ENCODE measurements at regions not wholly inside any gene's neighbourhood (a gene's known extent, or its start where the extent isn't known, plus 50 kb on each side); places are given as distances from the start of the nearest gene placed in this dataset.

DNA sequence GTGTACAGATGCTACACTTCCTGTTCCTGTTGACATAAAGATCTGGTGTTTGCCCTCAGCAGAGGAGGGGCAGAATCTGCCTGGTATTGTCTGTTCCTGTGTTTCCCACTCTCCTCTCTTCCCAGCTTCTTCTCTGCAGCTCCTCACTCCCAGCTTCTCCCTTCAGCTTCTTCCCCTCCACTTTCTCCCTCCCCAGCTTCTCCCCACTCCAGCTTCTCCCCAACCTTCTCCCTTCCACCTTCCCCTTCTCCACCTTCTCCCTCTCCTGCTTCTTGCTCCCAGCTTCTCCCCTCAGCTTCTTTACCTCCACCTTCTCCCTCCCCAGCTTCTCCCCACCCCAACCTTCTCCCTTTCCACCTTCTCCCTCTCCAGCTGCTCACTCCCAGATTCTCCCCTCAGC is 148.9 kb upstream of the IRX2 start:
- Histone ChIP-seq H3K36me3 (ENCODE audit: control insufficient read depth in 1 of 2, insufficient read depth in 2 of 2, low read length in 2 of 2) (no peaks in the 10 kb centered on the region), H3K9ac (ENCODE audit: low read length) (no peak overlapping the region), H3K4me2 (ENCODE audit: low read length) (no peak overlapping the region), H3K4me1 (ENCODE audit: control insufficient read depth in 1 of 2, insufficient read depth in 2 of 2, low read length in 2 of 2) (no peaks in the 10 kb centered on the region), H4K20me1 (ENCODE audit: insufficient read depth) (no peaks in the 10 kb centered on the region), H3K9me3 (ENCODE audit: control insufficient read depth in 1 of 2, insufficient read depth in 1 of 2, low read depth in 1 of 2, low read length in 2 of 2) (peaks cover 6 to 26% of the 10 kb centered on the region in 2 experiments; a peak in 2 of 4 replicates), H3K79me2 (ENCODE audit: insufficient read depth, low read length) (no peaks in the 10 kb centered on the region), H3K4me3 (replicated peaks in 1 of 2; ENCODE audit: low read depth in 1 of 2, low read length in 2 of 2) (no peak overlapping the region), H2AFZ (ENCODE audit: low read depth, low read length, poor library complexity, severe bottlenecking) (no peak overlapping the region), H3K27ac (ENCODE audit: low read depth, low read length) (no peak overlapping the region), H3K9me2 (ENCODE audit: insufficient read depth) (no peaks in the 10 kb centered on the region), H3K27me3 (ENCODE audit: insufficient read depth, low read length) (no peaks in the 10 kb centered on the region)
- ChIA-PET RAD21 (ENCODE audit: low non-redundant PET in 1 of 2, low total read pairs in 2 of 2, uncharacterized antibody in 2 of 2, unreplicated experiment in 2 of 2) (no interaction called here), CTCF (no interaction called here), POLR2A (no interaction called here)
- no peak for TF ChIP-seq TCF7L2 (IDR thresholded peaks at IDR 0.05; ENCODE audit: borderline replicate concordance, extremely low read depth, insufficient read depth, insufficient read length)
- TF ChIP-seq, protein P1, sequence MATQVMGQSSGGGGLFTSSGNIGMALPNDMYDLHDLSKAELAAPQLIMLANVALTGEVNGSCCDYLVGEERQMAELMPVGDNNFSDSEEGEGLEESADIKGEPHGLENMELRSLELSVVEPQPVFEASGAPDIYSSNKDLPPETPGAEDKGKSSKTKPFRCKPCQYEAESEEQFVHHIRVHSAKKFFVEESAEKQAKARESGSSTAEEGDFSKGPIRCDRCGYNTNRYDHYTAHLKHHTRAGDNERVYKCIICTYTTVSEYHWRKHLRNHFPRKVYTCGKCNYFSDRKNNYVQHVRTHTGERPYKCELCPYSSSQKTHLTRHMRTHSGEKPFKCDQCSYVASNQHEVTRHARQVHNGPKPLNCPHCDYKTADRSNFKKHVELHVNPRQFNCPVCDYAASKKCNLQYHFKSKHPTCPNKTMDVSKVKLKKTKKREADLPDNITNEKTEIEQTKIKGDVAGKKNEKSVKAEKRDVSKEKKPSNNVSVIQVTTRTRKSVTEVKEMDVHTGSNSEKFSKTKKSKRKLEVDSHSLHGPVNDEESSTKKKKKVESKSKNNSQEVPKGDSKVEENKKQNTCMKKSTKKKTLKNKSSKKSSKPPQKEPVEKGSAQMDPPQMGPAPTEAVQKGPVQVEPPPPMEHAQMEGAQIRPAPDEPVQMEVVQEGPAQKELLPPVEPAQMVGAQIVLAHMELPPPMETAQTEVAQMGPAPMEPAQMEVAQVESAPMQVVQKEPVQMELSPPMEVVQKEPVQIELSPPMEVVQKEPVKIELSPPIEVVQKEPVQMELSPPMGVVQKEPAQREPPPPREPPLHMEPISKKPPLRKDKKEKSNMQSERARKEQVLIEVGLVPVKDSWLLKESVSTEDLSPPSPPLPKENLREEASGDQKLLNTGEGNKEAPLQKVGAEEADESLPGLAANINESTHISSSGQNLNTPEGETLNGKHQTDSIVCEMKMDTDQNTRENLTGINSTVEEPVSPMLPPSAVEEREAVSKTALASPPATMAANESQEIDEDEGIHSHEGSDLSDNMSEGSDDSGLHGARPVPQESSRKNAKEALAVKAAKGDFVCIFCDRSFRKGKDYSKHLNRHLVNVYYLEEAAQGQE (IDR thresholded peaks at IDR 0.05; ENCODE audit: low read depth), result no peak
- TF ChIP-seq ZNF274 (IDR thresholded peaks at IDR 0.05; ENCODE audit: low read depth, low read length), result no peak
- TF ChIP-seq, protein P2, sequence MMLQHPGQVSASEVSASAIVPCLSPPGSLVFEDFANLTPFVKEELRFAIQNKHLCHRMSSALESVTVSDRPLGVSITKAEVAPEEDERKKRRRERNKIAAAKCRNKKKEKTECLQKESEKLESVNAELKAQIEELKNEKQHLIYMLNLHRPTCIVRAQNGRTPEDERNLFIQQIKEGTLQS (IDR thresholded peaks at IDR 0.05), result no peak
- TF ChIP-seq POLR2A (IDR thresholded peaks at IDR 0.05; ENCODE audit: borderline replicate concordance, extremely low read depth, insufficient read depth, insufficient read length), result no peak
- no peak for TF ChIP-seq YY1 (IDR thresholded peaks at IDR 0.05; ENCODE audit: extremely low read depth, insufficient replicate concordance, low read depth, low read length)
- ATAC-seq, result no peak
- no TSS peak for BruUV-seq (replicated peaks)
- no peak for DNase-seq (ENCODE audit: low read depth, low spot score)
- intact Hi-C loops (cut with micrococcal nuclease), result no loop called here
